Nephron (organoid): ENCODE measurements at regions not wholly inside any gene's neighbourhood (a gene's known extent, or its start where the extent isn't known, plus 50 kb on each side); places are given as distances from the start of the nearest gene placed in this dataset.

Experiments
- H3K27ac Mint-ChIP-seq, 3 experiments: 2 replicates each; pipeline ENCODE4 v1.8.0; 2020; ENCODE audit warnings: mixed read lengths in 3 of 3, mild to moderate bottlenecking in 2 of 3, moderate library complexity in 1 of 3
- H3K27me3 Mint-ChIP-seq: 2 replicates; pipeline ENCODE4 v1.8.0; 2021; ENCODE audit warnings: low read depth, mild to moderate bottlenecking, moderate library complexity, mixed read lengths
- H3K36me3 Mint-ChIP-seq: 2 replicates; pipeline ENCODE4 v1.8.0; 2020; ENCODE audit warnings: low read depth, mixed read lengths
- H3K4me1 Mint-ChIP-seq: 2 replicates; pipeline ENCODE4 v1.8.0; 2020; ENCODE audit warnings: mixed read lengths
- H3K4me3 Mint-ChIP-seq, 3 experiments: 2 replicates each; pipeline ENCODE4 v1.8.0; 2020; ENCODE audit warnings: mild to moderate bottlenecking in 3 of 3, mixed read lengths in 3 of 3, moderate library complexity in 2 of 3
- H3K9me3 Mint-ChIP-seq: 2 replicates; pipeline ENCODE4 v1.8.0; 2020; ENCODE audit warnings: mixed read lengths
- CTCF ChIP-seq, 3 experiments: fragments of 200-600 bp; sonication (generic); IDR thresholded peaks; one replicate each; pipeline ENCODE4 v1.5.0; 2021; ENCODE audit warnings: antibody characterized with exemption in 3 of 3; ENCODE audit not compliant: unreplicated experiment in 3 of 3

GRCh38 chr1:22264464-22265341 is 121.8 kb upstream of the WNT4 start:
- TF ChIP-seq CTCF (IDR thresholded peaks at IDR 0.05; ENCODE audit: unreplicated experiment in 3 of 3): no peak
- H3K4me1 Mint-ChIP-seq: peaks cover 25% of the 10 kb centered on the region
- peaks cover 57% of the 10 kb centered on the region for H3K27me3 Mint-ChIP-seq
- no peaks in the 10 kb centered on the region for H3K9me3 Mint-ChIP-seq
- no peaks in the 10 kb centered on the region for H3K36me3 Mint-ChIP-seq
- no peak overlapping the region for H3K4me3 Mint-ChIP-seq
- peak overlapping the region; percentile 1 to 48 (median 40) for H3K27ac Mint-ChIP-seq

GRCh38 chr1:22266141-22266540 is 123.2 kb upstream of the WNT4 start:
- TF ChIP-seq CTCF (IDR thresholded peaks at IDR 0.05; ENCODE audit: unreplicated experiment in 3 of 3): no peak
- H3K4me3 Mint-ChIP-seq: no peak overlapping the region

GRCh38 chr1:22267413-22268175 is 124.7 kb upstream of the WNT4 start:
- TF ChIP-seq CTCF (IDR thresholded peaks at IDR 0.05; ENCODE audit: unreplicated experiment in 3 of 3): no peak
- peak overlapping the region in 1 of 3 experiments; percentile 16 for H3K27ac Mint-ChIP-seq
- peaks cover 29% of the 10 kb centered on the region for H3K4me1 Mint-ChIP-seq
- H3K4me3 Mint-ChIP-seq: no peak overlapping the region
- H3K27me3 Mint-ChIP-seq: peaks cover 56% of the 10 kb centered on the region
- no peaks in the 10 kb centered on the region for H3K36me3 Mint-ChIP-seq
- H3K9me3 Mint-ChIP-seq: no peaks in the 10 kb centered on the region

More at GRCh38 chr1:22266141-22266540, 123.2 kb upstream of the WNT4 start:
- no peak overlapping the region for H3K27ac Mint-ChIP-seq
- H3K4me1 Mint-ChIP-seq: peaks cover 16% of the 10 kb centered on the region
- no peaks in the 10 kb centered on the region for H3K36me3 Mint-ChIP-seq
- no peaks in the 10 kb centered on the region for H3K9me3 Mint-ChIP-seq
- peaks cover 52% of the 10 kb centered on the region for H3K27me3 Mint-ChIP-seq

DNA sequence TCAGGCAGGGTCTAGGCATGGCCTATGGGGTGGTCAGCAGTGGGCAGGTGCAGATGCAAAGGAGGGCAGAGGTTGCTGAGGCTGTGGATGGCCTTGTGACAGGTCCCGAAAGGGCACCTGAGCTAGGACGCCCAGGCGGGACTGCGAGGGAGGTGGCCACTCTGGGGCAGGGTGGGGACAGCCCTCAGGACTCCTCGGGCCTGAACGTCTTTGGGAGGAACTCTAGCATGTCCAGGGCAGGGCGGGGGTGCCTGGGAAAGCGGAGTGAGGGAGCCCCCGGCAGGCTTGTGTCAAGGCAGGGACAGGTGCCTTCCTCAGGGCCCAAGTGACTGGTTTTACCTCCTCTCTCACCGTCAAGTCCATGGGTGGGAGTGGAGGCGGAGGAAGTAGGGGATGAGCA is 125.4 kb upstream of the WNT4 start:
- Mint-ChIP-seq H3K4me3 (no peak overlapping the region), H3K36me3 (no peaks in the 10 kb centered on the region), H3K9me3 (no peaks in the 10 kb centered on the region), H3K4me1 (peaks cover 33% of the 10 kb centered on the region), H3K27ac (peak overlapping the region in 1 of 3 experiments; percentile 16), H3K27me3 (peaks cover 56% of the 10 kb centered on the region)
- TF ChIP-seq CTCF (IDR thresholded peaks at IDR 0.05; ENCODE audit: unreplicated experiment in 3 of 3): no peak

DNA sequence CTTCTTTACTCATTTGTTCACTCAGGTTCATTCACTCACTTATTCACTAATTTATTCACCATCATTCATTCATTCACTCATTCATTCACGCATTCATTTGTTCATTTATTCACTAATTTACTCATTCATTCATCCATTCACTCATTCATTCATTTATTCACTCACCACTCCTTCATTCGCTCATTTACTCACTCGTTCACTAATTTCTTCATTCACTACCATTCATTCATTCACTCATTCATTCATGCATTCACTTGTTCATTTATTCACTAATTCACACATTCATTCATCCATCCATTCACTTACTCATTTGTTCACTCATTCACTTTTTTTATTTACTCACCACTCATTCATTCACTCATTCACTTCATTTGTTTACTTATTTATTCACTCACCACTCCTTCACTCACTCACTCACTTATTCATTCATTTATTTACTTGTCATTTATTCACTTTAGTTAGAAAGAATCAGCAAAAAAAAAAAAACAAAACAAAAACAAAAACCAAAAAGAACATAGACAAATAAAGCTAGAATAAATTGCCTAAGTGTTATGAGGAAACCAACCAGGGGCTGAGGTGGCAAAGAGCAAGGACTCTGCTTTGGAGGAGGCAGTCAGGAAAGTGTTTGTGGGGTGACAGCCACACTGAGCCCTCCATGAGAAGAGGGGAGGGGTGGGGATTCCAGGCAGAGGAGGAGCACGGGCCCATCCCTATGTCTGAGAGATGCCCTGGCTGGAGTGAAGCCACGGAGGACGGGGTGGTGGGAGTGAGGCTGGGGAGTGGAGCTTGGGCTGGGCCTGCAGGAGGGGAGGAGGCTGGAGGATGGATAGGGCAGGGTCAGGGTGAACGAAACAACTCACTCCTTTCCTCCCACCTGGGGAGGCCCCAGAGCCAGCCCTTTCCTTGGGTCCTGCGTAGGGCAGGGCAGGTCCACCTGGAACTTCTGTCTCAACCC is 129.2 kb upstream of the WNT4 start:
- Mint-ChIP-seq H3K4me1 (peaks cover 23% of the 10 kb centered on the region), H3K36me3 (no peaks in the 10 kb centered on the region)
- no peak for TF ChIP-seq CTCF (IDR thresholded peaks at IDR 0.05; ENCODE audit: unreplicated experiment in 3 of 3)

More for the DNA sequence above, 129.2 kb upstream of the WNT4 start:
- Mint-ChIP-seq H3K27ac (peak overlapping the region in 2 of 3 experiments; percentile 39 to 58), H3K9me3 (no peaks in the 10 kb centered on the region), H3K4me3 (no peak overlapping the region), H3K27me3 (peaks cover 62% of the 10 kb centered on the region)
